ENCODE measurements at regions not wholly inside any gene's neighbourhood (a gene's known extent, or its start where the extent isn't known, plus 50 kb on each side); places are given as distances from the start of the nearest gene placed in this dataset.

- TF ChIP-seq POLR2AphosphoS5 (IDR thresholded peaks at IDR 0.05; ENCODE audit: low read depth, low read length) (no peak), TAF1 (IDR thresholded peaks at IDR 0.05; ENCODE audit: borderline replicate concordance, insufficient read depth, low read length) (no peak), FOXP2 (optimal IDR thresholded peaks at IDR 0.05; ENCODE audit: borderline replicate concordance, extremely low read depth, extremely low read length, insufficient read depth) (no peak)
- TF ChIP-seq, protein P1, sequence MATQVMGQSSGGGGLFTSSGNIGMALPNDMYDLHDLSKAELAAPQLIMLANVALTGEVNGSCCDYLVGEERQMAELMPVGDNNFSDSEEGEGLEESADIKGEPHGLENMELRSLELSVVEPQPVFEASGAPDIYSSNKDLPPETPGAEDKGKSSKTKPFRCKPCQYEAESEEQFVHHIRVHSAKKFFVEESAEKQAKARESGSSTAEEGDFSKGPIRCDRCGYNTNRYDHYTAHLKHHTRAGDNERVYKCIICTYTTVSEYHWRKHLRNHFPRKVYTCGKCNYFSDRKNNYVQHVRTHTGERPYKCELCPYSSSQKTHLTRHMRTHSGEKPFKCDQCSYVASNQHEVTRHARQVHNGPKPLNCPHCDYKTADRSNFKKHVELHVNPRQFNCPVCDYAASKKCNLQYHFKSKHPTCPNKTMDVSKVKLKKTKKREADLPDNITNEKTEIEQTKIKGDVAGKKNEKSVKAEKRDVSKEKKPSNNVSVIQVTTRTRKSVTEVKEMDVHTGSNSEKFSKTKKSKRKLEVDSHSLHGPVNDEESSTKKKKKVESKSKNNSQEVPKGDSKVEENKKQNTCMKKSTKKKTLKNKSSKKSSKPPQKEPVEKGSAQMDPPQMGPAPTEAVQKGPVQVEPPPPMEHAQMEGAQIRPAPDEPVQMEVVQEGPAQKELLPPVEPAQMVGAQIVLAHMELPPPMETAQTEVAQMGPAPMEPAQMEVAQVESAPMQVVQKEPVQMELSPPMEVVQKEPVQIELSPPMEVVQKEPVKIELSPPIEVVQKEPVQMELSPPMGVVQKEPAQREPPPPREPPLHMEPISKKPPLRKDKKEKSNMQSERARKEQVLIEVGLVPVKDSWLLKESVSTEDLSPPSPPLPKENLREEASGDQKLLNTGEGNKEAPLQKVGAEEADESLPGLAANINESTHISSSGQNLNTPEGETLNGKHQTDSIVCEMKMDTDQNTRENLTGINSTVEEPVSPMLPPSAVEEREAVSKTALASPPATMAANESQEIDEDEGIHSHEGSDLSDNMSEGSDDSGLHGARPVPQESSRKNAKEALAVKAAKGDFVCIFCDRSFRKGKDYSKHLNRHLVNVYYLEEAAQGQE (IDR thresholded peaks at IDR 0.05; ENCODE audit: insufficient read depth in 1 of 2, low read depth in 2 of 2, low read length in 2 of 2): no peak
These were observed 149.4 kb upstream of the BMP2 start for GRCh38 chr20:6618051-6618450.

All from PFSK-1 (cell line).